ENCODE measurements at regions not wholly inside any gene's neighbourhood (a gene's known extent, or its start where the extent isn't known, plus 50 kb on each side); places are given as distances from the start of the nearest gene placed in this dataset.

GRCh38 chr3:182597621-182598041 lies 195.7 kb upstream of the ATP11B start:
- Histone ChIP-seq H3F3A (ENCODE audit: insufficient read depth) (no peaks in the 10 kb centered on the region), H3K27me3 (replicated peaks; ENCODE audit: insufficient read depth) (no peaks in the 10 kb centered on the region), H3K9me3 (ENCODE audit: low read depth) (no peaks in the 10 kb centered on the region), H3K4me1 (ENCODE audit: insufficient read depth) (no peaks in the 10 kb centered on the region), H3K27ac (no peak overlapping the region), H3K9ac (no peak overlapping the region), H3K36me3 (ENCODE audit: low read depth) (no peaks in the 10 kb centered on the region), H3K4me3 (no peak overlapping the region), H3K79me2 (ENCODE audit: insufficient read depth) (no peaks in the 10 kb centered on the region), H3K4me2 (ENCODE audit: unreplicated experiment) (no peak overlapping the region), H3K9me2 (ENCODE audit: insufficient read depth) (no peaks in the 10 kb centered on the region), H4K20me1 (ENCODE audit: insufficient read depth) (no peaks in the 10 kb centered on the region), H2AFZ (no peak overlapping the region)
- in situ Hi-C loops (cut with MboI), result no loop called here
- 19 to 23% methylated on average over 3 of the region's 3 CpGs for WGBS, 2 experiments (ENCODE audit: low coverage in 1 of 2, low lambda C conversion rate in 2 of 2, missing lambda C conversion rate in 2 of 2)
- TF ChIP-seq EZH2phosphoT487 (IDR thresholded peaks at IDR 0.05; ENCODE audit: insufficient read depth, low read depth) (no peak), EZH2 (IDR thresholded peaks at IDR 0.05; ENCODE audit: insufficient read depth, poor library complexity, severe bottlenecking) (no peak)
- peak; percentile 3 for DNase-seq

GRCh38 chr3:182601597-182601996 lies 191.7 kb upstream of the ATP11B start:
- H3K36me3 ChIP-seq (ENCODE audit: low read depth), result no peaks in the 10 kb centered on the region
- H3F3A ChIP-seq (ENCODE audit: insufficient read depth), result no peaks in the 10 kb centered on the region
- H4K20me1 ChIP-seq (ENCODE audit: insufficient read depth), result no peaks in the 10 kb centered on the region
- H3K27ac ChIP-seq, result no peak overlapping the region
- no peak overlapping the region for H2AFZ ChIP-seq
- no peaks in the 10 kb centered on the region for H3K27me3 ChIP-seq (replicated peaks; ENCODE audit: insufficient read depth)
- H3K4me1 ChIP-seq (ENCODE audit: insufficient read depth), result no peaks in the 10 kb centered on the region
- no peak overlapping the region for H3K4me3 ChIP-seq
- no peaks in the 10 kb centered on the region for H3K79me2 ChIP-seq (ENCODE audit: insufficient read depth)
- no peak for DNase-seq
- H3K9me3 ChIP-seq (ENCODE audit: low read depth), result no peaks in the 10 kb centered on the region
- H3K9me2 ChIP-seq (ENCODE audit: insufficient read depth), result no peaks in the 10 kb centered on the region
- no peak overlapping the region for H3K4me2 ChIP-seq (ENCODE audit: unreplicated experiment)
- TF ChIP-seq EZH2 (IDR thresholded peaks at IDR 0.05; ENCODE audit: insufficient read depth, poor library complexity, severe bottlenecking) (no peak), EZH2phosphoT487 (IDR thresholded peaks at IDR 0.05; ENCODE audit: insufficient read depth, low read depth) (no peak)
- H3K9ac ChIP-seq, result no peak overlapping the region
- in situ Hi-C loops (cut with MboI), result no loop called here
- 2 to 3% methylated on average over 2 of the region's 2 CpGs for WGBS, 2 experiments (ENCODE audit: low coverage in 1 of 2, low lambda C conversion rate in 2 of 2, missing lambda C conversion rate in 2 of 2)

- no peak overlapping the region for H3K4me2 ChIP-seq (ENCODE audit: unreplicated experiment)
- in situ Hi-C loops (cut with MboI), result no loop called here
- TF ChIP-seq EZH2phosphoT487 (IDR thresholded peaks at IDR 0.05; ENCODE audit: insufficient read depth, low read depth) (no peak), EZH2 (IDR thresholded peaks at IDR 0.05; ENCODE audit: insufficient read depth, poor library complexity, severe bottlenecking) (no peak)
- H3K4me1 ChIP-seq (ENCODE audit: insufficient read depth), result no peaks in the 10 kb centered on the region
- H3K27me3 ChIP-seq (replicated peaks; ENCODE audit: insufficient read depth), result no peaks in the 10 kb centered on the region
- no peak overlapping the region for H3K9ac ChIP-seq
- H3K4me3 ChIP-seq, result no peak overlapping the region
- no peaks in the 10 kb centered on the region for H4K20me1 ChIP-seq (ENCODE audit: insufficient read depth)
- no peak overlapping the region for H2AFZ ChIP-seq
- H3K9me2 ChIP-seq (ENCODE audit: insufficient read depth), result no peaks in the 10 kb centered on the region
- no peaks in the 10 kb centered on the region for H3K9me3 ChIP-seq (ENCODE audit: low read depth)
- DNase-seq, result no peak
- H3K36me3 ChIP-seq (ENCODE audit: low read depth), result no peaks in the 10 kb centered on the region
- no peaks in the 10 kb centered on the region for H3K79me2 ChIP-seq (ENCODE audit: insufficient read depth)
- H3F3A ChIP-seq (ENCODE audit: insufficient read depth), result no peaks in the 10 kb centered on the region
- H3K27ac ChIP-seq, result no peak overlapping the region
These were observed 189.8 kb upstream of the ATP11B start for GRCh38 chr3:182603501-182603900.

GRCh38 chr3:182605882-182606611 lies 187.3 kb upstream of the ATP11B start:
- Histone ChIP-seq H3K9ac (no peak overlapping the region), H4K20me1 (ENCODE audit: insufficient read depth) (no peaks in the 10 kb centered on the region), H3K9me3 (ENCODE audit: low read depth) (no peaks in the 10 kb centered on the region), H3K79me2 (ENCODE audit: insufficient read depth) (no peaks in the 10 kb centered on the region), H3K27me3 (replicated peaks; ENCODE audit: insufficient read depth) (no peaks in the 10 kb centered on the region), H3K9me2 (ENCODE audit: insufficient read depth) (no peaks in the 10 kb centered on the region), H2AFZ (no peak overlapping the region), H3K27ac (no peak overlapping the region), H3K4me3 (no peak overlapping the region), H3K4me2 (ENCODE audit: unreplicated experiment) (no peak overlapping the region), H3K36me3 (ENCODE audit: low read depth) (no peaks in the 10 kb centered on the region), H3K4me1 (ENCODE audit: insufficient read depth) (no peaks in the 10 kb centered on the region), H3F3A (ENCODE audit: insufficient read depth) (no peaks in the 10 kb centered on the region)
- in situ Hi-C loops (cut with MboI), result no loop called here
- TF ChIP-seq EZH2 (IDR thresholded peaks at IDR 0.05; ENCODE audit: insufficient read depth, poor library complexity, severe bottlenecking), result no peak
- TF ChIP-seq EZH2phosphoT487 (IDR thresholded peaks at IDR 0.05; ENCODE audit: insufficient read depth, low read depth), result no peak
- DNase-seq, result no peak
- 15% methylated on average over 5 of the region's 5 CpGs for WGBS, 2 experiments (ENCODE audit: low coverage in 1 of 2, low lambda C conversion rate in 2 of 2, missing lambda C conversion rate in 2 of 2)

All from GM23248 (cell line).